GM18519 (cell line): ENCODE measurements at regions not wholly inside any gene's neighbourhood (a gene's known extent, or its start where the extent isn't known, plus 50 kb on each side); places are given as distances from the start of the nearest gene placed in this dataset.
"Not testable (repeated sequence)": the region's sequence is repeated elsewhere in the genome, so short reads cannot be mapped to it uniquely, and the experiment has no call there.

Experiments used
- ATAC-seq: cut with Tn5 transposase; IDR thresholded peaks from one replicate; pipeline ENCODE4 v1.9.1; 2021; ENCODE audit warnings: mild to moderate bottlenecking, moderate library complexity; ENCODE audit not compliant: unreplicated experiment, low FRiP score

GRCh38 chr2:188645986-188646385 is 328.2 kb upstream of the COL3A1 start:
- ATAC-seq, result no peak

- no peak for ATAC-seq
Measured at GRCh38 chr2:188647430-188648070, 326.6 kb upstream of the COL3A1 start.

GRCh38 chr2:188659656-188660406 is 314.3 kb upstream of the COL3A1 start:
- no peak for ATAC-seq

GRCh38 chr2:188663301-188663700 is 310.9 kb upstream of the COL3A1 start:
- no peak for ATAC-seq

GRCh38 chr2:188664416-188664815 is 309.8 kb upstream of the COL3A1 start:
- ATAC-seq, result no peak

- ATAC-seq, result no peak
Measured at GRCh38 chr2:188664951-188665595, 309.1 kb upstream of the COL3A1 start.

- no peak for ATAC-seq
Measured at GRCh38 chr2:188665727-188666304, 308.4 kb upstream of the COL3A1 start.

GRCh38 chr2:188666503-188666902 is 307.7 kb upstream of the COL3A1 start:
- ATAC-seq, result no peak

- no peak for ATAC-seq
Measured at GRCh38 chr2:188668017-188668680, 306.0 kb upstream of the COL3A1 start.

- ATAC-seq, result no peak
Measured at GRCh38 chr2:188675391-188676009, 298.7 kb upstream of the COL3A1 start.

GRCh38 chr2:188676010-188676400 is 298.2 kb upstream of the COL3A1 start:
- no peak for ATAC-seq

GRCh38 chr2:188677142-188677541 is 297.0 kb upstream of the COL3A1 start:
- no peak for ATAC-seq

- no peak for ATAC-seq
Measured at GRCh38 chr2:188678882-188679281, 295.3 kb upstream of the COL3A1 start.

- ATAC-seq, result no peak
Measured at GRCh38 chr2:188682838-188683237, 291.3 kb upstream of the COL3A1 start.

- ATAC-seq, result no peak
Measured at GRCh38 chr2:188684795-188685194, 289.4 kb upstream of the COL3A1 start.

- ATAC-seq, result no peak
Measured at GRCh38 chr2:188693111-188693510, 281.1 kb upstream of the COL3A1 start.

GRCh38 chr2:188693771-188694170 is 280.4 kb upstream of the COL3A1 start:
- no peak for ATAC-seq

- no peak for ATAC-seq
Measured at GRCh38 chr2:188695953-188696352, 278.2 kb upstream of the COL3A1 start.

GRCh38 chr2:188698151-188698550 is 276.0 kb upstream of the COL3A1 start:
- not testable (repeated sequence) for ATAC-seq

- ATAC-seq, result no peak
Measured at GRCh38 chr2:188701836-188702235, 272.3 kb upstream of the COL3A1 start.
